NCI-H2196 treated with DMSO at 0.1 percent for 48 hours (cell line): ENCODE measurements at regions not wholly inside any gene's neighbourhood (a gene's known extent, or its start where the extent isn't known, plus 50 kb on each side); places are given as distances from the start of the nearest gene placed in this dataset.
"Not testable (repeated sequence)": the region's sequence is repeated elsewhere in the genome, so short reads cannot be mapped to it uniquely, and the experiment has no call there.

ENCODE experiments used
- DNase-seq: peaks from one replicate; lab custom pipeline; 2025; ENCODE audit not compliant: unreplicated experiment; lab: John Stamatoyannopoulos, UW

DNA sequence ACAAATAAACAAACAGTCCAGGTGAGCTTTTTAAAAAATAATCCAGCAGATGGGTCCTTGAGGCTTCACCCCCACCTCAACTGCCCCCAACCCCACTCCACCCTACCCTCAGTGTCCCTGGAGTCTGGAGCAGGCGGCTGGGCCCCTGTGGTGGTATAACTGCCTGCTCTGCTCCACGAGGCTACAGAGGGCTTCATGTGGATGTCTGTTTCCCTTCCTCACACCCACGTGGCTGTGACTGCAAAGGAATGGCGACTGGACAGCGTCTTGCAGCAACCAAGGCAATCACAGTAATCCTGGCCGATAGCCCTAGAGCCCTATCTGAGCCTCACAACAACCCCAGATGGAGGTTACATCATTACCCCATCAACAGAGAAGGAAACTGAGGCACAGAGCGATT is 76.5 kb downstream of the SLC2A10 start:
- no peak for DNase-seq

- DNase-seq, result no peak
These were observed 77.1 kb downstream of the SLC2A10 start for GRCh38 chr20:46786566-46786965.

DNA sequence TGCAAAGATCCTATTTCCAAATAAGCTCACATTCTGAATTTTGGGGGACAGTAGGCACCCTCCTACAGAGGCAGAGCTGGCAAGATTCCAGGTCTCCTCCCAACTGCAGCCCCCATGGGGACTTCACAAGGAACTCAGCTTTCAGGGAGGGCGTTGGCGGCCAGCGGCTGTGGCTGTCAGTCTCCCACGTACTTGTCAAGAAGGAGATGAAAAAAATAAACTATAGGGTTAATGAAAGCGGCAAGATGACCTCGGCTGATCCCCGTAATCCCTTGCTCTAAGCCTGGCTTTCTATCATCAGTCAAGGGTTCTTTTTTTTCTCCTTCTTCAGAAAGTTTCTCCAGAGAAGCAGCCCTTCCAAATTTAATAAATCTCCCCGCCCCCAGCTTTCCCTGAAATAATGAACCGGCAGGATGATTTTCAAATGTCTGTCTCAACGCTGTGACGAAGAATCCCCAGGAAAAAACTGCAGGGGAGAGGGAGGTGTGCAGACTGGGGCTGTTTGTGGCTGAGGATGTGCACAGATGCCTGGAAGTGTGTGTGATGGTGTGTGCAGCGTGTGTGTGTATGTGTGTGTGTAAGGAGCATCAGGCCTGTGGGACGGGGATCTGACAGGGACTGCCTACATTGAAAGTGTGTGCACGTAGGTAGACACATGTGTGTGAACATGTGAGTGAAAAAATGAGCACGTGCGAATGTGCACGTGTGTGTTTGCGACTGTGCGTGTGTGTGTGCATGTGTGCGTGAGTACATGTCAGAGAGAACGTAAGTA is 78.7 kb downstream of the SLC2A10 start:
- no peak for DNase-seq

GRCh38 chr20:46788763-46789091 is 79.3 kb downstream of the SLC2A10 start:
- not testable (repeated sequence) for DNase-seq

DNA sequence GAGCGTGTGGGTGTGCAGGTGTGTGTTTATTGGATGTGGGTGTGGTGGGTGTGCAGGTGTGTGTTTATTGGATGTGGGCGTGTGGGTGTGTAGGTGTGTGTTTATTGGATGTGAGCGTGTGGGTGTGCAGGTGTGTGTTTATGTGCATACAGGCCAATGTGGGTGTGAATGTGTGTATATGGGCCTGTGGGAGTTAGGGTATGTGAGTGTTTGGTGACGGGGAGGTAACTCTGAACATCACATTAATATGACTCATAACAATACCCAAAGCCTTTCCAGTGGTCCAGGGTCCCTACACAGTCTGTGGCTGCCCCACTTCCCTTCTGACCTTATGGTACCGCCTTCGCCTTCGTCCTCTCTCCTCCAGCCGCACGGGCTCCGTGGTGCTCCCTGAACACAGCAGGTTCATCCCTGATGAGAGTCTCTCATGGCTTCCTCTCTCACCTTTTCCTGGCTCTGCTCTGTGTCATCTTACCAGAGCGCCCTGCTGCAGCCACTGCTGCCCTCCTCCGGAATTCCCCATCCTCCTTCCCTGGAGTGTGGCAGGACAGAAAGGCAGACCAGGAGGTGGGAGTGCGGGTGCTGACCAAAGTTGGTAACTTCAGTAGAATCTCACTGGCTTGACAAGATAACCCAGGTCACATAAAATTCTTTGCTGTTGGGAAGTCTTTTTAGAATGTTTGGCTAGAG is 80.0 kb downstream of the SLC2A10 start:
- DNase-seq, result no peak

GRCh38 chr20:46791722-46792416 is 82.4 kb downstream of the SLC2A10 start:
- no peak for DNase-seq

- no peak for DNase-seq
These were observed 87.8 kb downstream of the SLC2A10 start for GRCh38 chr20:46797206-46797605.

DNA sequence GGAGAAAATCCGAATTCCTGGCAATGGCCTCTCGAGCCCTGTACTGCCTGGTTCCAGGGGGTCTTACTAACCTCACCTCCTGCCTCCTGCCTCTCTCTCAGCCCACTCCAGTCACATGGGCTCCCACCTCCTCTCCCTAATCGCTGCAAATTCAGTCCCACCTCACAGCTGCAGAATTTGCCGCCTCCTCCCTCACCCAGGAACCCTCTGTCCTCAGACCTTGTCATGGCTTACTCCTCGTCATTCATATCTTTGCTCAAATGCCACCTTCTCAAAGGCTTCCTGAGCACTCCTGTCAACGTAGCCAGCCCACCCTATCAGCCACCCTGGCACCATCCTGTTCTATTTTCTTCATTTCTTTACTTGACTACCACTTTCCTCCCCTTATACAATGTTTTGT is 89.0 kb downstream of the SLC2A10 start:
- no peak for DNase-seq

DNA sequence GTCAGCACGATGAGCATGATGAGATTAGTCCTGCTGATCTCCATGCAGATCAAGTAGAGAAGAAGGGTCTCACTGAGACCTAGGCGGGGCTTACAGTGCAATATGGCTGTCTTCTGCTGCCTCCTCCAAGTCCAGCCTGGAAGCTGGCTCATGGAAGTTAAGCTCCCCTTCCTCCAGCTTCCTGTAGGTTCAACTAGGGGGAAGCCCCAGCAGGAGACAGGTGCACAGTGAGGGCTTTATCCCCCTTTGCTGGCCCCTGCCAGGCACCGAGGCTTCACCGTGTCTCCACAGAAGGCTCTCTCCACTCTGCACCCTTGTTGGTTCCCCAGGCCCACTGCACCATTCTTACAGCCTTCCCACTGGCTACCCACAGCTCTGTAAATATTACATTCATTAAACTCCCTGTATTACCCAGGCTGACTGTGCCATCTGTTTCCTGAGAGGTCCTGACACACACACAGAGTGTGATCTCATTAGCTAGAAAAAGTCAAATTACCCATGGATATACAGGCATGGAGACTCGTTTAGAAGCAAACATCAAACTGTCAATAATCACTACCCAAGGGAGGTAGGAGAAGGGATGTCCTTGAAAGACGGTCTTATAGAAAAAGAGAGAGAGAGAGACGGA is 90.4 kb downstream of the SLC2A10 start:
- no peak for DNase-seq

DNA sequence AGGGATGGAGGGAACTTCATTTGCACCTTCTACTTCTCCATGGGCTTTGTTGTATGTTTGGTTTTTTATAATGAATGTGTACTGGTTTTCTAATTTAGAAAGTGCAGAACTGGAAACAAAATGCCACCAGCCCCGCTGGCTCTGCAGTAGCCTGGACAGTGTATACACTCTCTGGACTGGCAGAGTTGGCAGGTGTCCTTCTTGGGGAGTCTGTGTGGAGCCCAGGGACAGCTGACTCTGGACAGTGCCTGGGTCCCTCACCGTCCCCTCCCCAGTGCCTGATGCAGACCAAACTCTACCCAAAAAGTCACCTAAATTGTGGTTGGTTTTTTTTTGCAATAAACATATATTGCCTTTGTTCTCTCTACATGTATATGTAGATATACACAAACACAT is 91.0 kb downstream of the SLC2A10 start:
- DNase-seq, result no peak

DNA sequence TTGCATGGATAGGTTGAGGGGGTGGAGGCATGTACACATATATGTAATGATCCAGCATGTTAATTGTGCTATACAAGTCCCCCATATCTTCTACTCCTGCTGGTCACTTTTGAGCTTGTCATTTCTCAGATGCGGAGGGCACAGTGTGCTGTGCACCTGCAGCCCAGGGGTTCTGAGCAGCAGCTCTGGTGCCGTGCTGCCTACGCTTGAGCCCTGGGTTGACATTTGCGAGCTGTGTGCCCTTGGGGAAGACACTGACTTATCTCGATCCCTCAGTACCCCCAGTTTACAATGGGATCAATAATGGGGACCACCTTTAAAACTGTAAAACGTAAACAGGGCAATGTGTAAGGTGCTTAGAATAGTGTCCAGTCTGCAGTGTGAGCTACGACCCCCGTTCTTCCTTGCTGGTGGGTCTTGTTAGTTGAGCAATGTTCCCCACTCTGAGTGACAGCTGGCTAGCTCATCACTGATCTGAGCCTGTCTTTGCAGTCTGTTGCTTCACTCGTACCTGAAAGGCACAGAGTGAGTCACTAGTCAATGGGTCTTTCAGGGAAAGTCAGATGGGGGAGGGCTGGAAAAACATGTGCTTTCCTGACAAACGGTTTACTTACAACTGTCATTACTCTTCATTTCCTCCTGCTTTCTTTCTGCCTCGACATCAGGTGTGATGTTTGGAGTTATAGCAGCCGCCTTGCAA is 91.7 kb downstream of the SLC2A10 start:
- DNase-seq, result no peak

DNA sequence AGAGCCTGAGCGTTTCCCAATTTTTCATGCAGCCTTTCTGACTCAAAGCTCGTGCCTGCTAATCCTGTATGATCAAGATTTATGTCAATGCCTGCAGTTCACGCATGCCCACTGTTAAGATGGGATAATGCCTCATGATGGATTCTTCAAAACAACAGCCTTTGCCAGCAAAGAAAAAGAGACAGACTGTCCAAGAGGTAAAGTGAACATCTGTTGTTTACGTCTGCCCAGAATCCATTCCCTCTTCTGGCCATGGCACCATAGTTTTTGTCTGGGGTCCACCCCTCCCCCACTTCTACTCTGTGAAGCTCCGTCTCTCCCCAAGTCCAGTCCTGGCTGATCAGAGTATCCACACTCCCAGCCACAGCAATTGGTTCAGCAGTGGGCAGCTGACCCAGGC is 91.9 kb upstream of the EYA2 start:
- DNase-seq, result no peak

- no peak for DNase-seq
These were observed 91.3 kb upstream of the EYA2 start for GRCh38 chr20:46803123-46804020.

DNA sequence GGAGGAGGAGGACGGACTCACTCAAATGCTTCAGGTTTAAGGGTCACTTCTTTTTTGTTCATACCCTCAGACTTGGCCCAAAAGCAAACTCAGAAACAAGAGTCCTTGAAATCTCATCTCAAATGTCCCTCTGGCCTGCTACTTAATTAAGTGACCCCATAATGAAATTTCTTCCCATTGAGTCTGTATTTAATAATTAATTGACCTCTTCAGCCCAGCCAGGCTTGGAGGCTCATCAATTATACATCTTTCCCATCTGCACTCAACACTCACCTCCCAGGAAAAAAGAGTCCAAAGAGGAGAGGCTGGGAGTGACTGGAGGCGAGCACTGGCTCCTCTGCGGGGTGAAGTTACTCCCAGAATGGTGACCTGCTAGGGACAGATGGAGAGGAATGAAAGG is 90.5 kb upstream of the EYA2 start:
- DNase-seq, result no peak

DNA sequence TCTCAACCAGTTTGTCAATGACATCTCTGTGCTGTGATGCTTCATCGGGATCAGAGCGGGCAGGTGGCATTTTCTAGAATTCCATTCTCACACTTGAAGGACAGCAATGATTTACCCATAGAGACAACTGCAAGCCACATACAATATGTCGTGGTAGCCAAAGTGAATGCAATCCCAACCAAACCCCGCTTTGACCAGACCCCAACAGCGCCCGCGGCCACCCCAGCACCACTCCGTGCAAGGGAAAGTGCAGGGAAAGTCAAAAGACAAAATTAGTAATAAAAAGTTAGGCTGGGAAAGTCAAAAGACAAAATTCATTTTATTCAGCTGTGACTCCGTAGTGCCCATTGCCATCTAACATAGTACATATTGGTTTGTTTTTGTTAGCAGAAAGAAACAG is 88.8 kb upstream of the EYA2 start:
- no peak for DNase-seq

- DNase-seq, result no peak
These were observed 86.6 kb upstream of the EYA2 start for GRCh38 chr20:46807998-46808397.

DNA sequence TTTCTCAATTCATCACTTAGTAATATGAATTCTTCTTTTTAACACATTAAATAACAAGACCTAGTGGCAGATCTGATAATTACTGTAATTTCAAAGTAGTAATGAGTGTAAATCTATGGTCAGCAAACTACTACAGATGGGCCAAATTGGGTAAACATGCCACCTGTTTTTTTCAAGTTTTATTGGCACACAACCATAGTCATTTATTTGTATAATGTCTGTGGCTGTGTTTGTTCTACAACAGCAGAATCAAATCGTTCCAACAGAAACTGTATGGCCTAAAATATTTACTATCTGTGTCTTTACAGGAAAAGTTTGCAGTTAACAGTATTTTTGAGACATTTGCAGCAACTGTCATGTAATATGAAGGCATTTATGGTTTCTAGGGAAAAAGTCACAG is 86.1 kb upstream of the EYA2 start:
- DNase-seq, result no peak

GRCh38 chr20:46809706-46810360 is 84.8 kb upstream of the EYA2 start:
- no peak for DNase-seq

GRCh38 chr20:46810448-46811223 is 84.0 kb upstream of the EYA2 start:
- DNase-seq, result no peak
